ENCODE measurements at regions not wholly inside any gene's neighbourhood (a gene's known extent, or its start where the extent isn't known, plus 50 kb on each side); places are given as distances from the start of the nearest gene placed in this dataset.

- H3K36me3 ChIP-seq (ENCODE audit: control insufficient read depth, insufficient read depth, low read length), result no peaks in the 10 kb centered on the region
- no peak overlapping the region for H3K4me3 ChIP-seq (ENCODE audit: low read length)
- no peaks in the 10 kb centered on the region for H3K4me1 ChIP-seq (ENCODE audit: control insufficient read depth, low read depth, low read length)
- no peak overlapping the region for H4K8ac ChIP-seq (ENCODE audit: low read depth, low read length)
- no peak overlapping the region for H2AK5ac ChIP-seq (ENCODE audit: low read length)
- no peak overlapping the region for H4K5ac ChIP-seq (ENCODE audit: low read length)
- no peak overlapping the region for H3K56ac ChIP-seq (ENCODE audit: low read length)
- no peak overlapping the region for H3K4me2 ChIP-seq (ENCODE audit: low read length)
- no peak overlapping the region for H2BK5ac ChIP-seq (ENCODE audit: low read length)
- no peak overlapping the region for H3K18ac ChIP-seq (ENCODE audit: low read length)
- DNase-seq, result no peak
- H3K27me3 ChIP-seq (ENCODE audit: insufficient read depth, low read length, poor library complexity), result no peaks in the 10 kb centered on the region
- WGBS (ENCODE audit: extremely low coverage, insufficient coverage, low lambda C conversion rate), result no CpG with 5 or more reads among the region's 3 CpGs
- H3K79me2 ChIP-seq (ENCODE audit: control insufficient read depth, insufficient read depth, low read length), result no peaks in the 10 kb centered on the region
- no peak overlapping the region for H3K4ac ChIP-seq (ENCODE audit: low read depth, low read length)
- H2BK120ac ChIP-seq (ENCODE audit: low read depth, low read length), result no peak overlapping the region
- no peak overlapping the region for H3K23ac ChIP-seq (ENCODE audit: low read length)
- no peaks in the 10 kb centered on the region for H3K79me1 ChIP-seq (ENCODE audit: low read length)
- H2BK15ac ChIP-seq (replicated peaks; ENCODE audit: low read depth), result no peak overlapping the region
- H3K9ac ChIP-seq (ENCODE audit: low read length), result no peak overlapping the region
- H3K27ac ChIP-seq (ENCODE audit: low read depth, low read length), result no peak overlapping the region
Observed at GRCh38 chr1:20413776-20414140, 72.3 kb downstream of the CAMK2N1 start.

- Histone ChIP-seq H3K79me1 (ENCODE audit: low read length) (no peaks in the 10 kb centered on the region), H3K36me3 (ENCODE audit: control insufficient read depth, insufficient read depth, low read length) (no peaks in the 10 kb centered on the region), H3K4ac (ENCODE audit: low read depth, low read length) (no peak overlapping the region), H3K4me3 (ENCODE audit: low read length) (no peak overlapping the region), H3K27ac (ENCODE audit: low read depth, low read length) (no peak overlapping the region), H2AK5ac (ENCODE audit: low read length) (no peak overlapping the region), H3K4me2 (ENCODE audit: low read length) (no peak overlapping the region), H3K18ac (ENCODE audit: low read length) (no peak overlapping the region), H3K9ac (ENCODE audit: low read length) (no peak overlapping the region), H3K79me2 (ENCODE audit: control insufficient read depth, insufficient read depth, low read length) (no peaks in the 10 kb centered on the region), H3K4me1 (ENCODE audit: control insufficient read depth, low read depth, low read length) (no peaks in the 10 kb centered on the region), H3K27me3 (ENCODE audit: insufficient read depth, low read length, poor library complexity) (no peaks in the 10 kb centered on the region), H2BK5ac (ENCODE audit: low read length) (no peak overlapping the region), H2BK120ac (ENCODE audit: low read depth, low read length) (no peak overlapping the region), H3K56ac (ENCODE audit: low read length) (no peak overlapping the region), H4K8ac (ENCODE audit: low read depth, low read length) (no peak overlapping the region), H3K23ac (ENCODE audit: low read length) (no peak overlapping the region), H2BK15ac (replicated peaks; ENCODE audit: low read depth) (no peak overlapping the region), H4K5ac (ENCODE audit: low read length) (no peak overlapping the region)
- DNase-seq, result no peak
- no CpG with 5 or more reads among the region's 11 CpGs for WGBS (ENCODE audit: extremely low coverage, insufficient coverage, low lambda C conversion rate)
Observed at GRCh38 chr1:20413136-20413775, 72.8 kb downstream of the CAMK2N1 start.

- Histone ChIP-seq H4K8ac (ENCODE audit: low read depth, low read length) (no peak overlapping the region), H3K79me2 (ENCODE audit: control insufficient read depth, insufficient read depth, low read length) (no peaks in the 10 kb centered on the region), H3K56ac (ENCODE audit: low read length) (no peak overlapping the region), H3K79me1 (ENCODE audit: low read length) (no peaks in the 10 kb centered on the region), H4K5ac (ENCODE audit: low read length) (no peak overlapping the region), H2BK15ac (replicated peaks; ENCODE audit: low read depth) (no peak overlapping the region), H3K23ac (ENCODE audit: low read length) (no peak overlapping the region), H2BK120ac (ENCODE audit: low read depth, low read length) (no peak overlapping the region), H2BK5ac (ENCODE audit: low read length) (no peak overlapping the region), H3K4me2 (ENCODE audit: low read length) (no peak overlapping the region), H3K4me1 (ENCODE audit: control insufficient read depth, low read depth, low read length) (no peaks in the 10 kb centered on the region), H3K9ac (ENCODE audit: low read length) (no peak overlapping the region), H3K4me3 (ENCODE audit: low read length) (no peak overlapping the region), H3K18ac (ENCODE audit: low read length) (no peak overlapping the region), H3K27me3 (ENCODE audit: insufficient read depth, low read length, poor library complexity) (peaks cover 2% of the 10 kb centered on the region), H3K36me3 (ENCODE audit: control insufficient read depth, insufficient read depth, low read length) (no peaks in the 10 kb centered on the region), H2AK5ac (ENCODE audit: low read length) (no peak overlapping the region), H3K4ac (ENCODE audit: low read depth, low read length) (no peak overlapping the region), H3K27ac (ENCODE audit: low read depth, low read length) (no peak overlapping the region)
- peak; percentile 72 for DNase-seq
- WGBS (ENCODE audit: extremely low coverage, insufficient coverage, low lambda C conversion rate), result no CpG with 5 or more reads among the region's 10 CpGs
Observed at GRCh38 chr1:20411196-20411980, 74.6 kb downstream of the CAMK2N1 start.

GRCh38 chr1:20410503-20410902 is 75.5 kb downstream of the CAMK2N1 start:
- no peak overlapping the region for H3K9ac ChIP-seq (ENCODE audit: low read length)
- no CpG with 5 or more reads among the region's 1 CpG for WGBS (ENCODE audit: extremely low coverage, insufficient coverage, low lambda C conversion rate)
- no peak overlapping the region for H3K4ac ChIP-seq (ENCODE audit: low read depth, low read length)
- H2BK120ac ChIP-seq (ENCODE audit: low read depth, low read length), result no peak overlapping the region
- H3K36me3 ChIP-seq (ENCODE audit: control insufficient read depth, insufficient read depth, low read length), result no peaks in the 10 kb centered on the region
- H3K23ac ChIP-seq (ENCODE audit: low read length), result no peak overlapping the region
- no peak overlapping the region for H4K5ac ChIP-seq (ENCODE audit: low read length)
- H3K79me1 ChIP-seq (ENCODE audit: low read length), result no peaks in the 10 kb centered on the region
- H3K4me3 ChIP-seq (ENCODE audit: low read length), result no peak overlapping the region
- no peak overlapping the region for H2AK5ac ChIP-seq (ENCODE audit: low read length)
- H2BK15ac ChIP-seq (replicated peaks; ENCODE audit: low read depth), result no peak overlapping the region
- H3K4me2 ChIP-seq (ENCODE audit: low read length), result no peak overlapping the region
- no peak overlapping the region for H4K8ac ChIP-seq (ENCODE audit: low read depth, low read length)
- H3K56ac ChIP-seq (ENCODE audit: low read length), result no peak overlapping the region
- H3K79me2 ChIP-seq (ENCODE audit: control insufficient read depth, insufficient read depth, low read length), result no peaks in the 10 kb centered on the region
- H3K18ac ChIP-seq (ENCODE audit: low read length), result no peak overlapping the region
- DNase-seq, result peak; percentile 24
- no peaks in the 10 kb centered on the region for H3K4me1 ChIP-seq (ENCODE audit: control insufficient read depth, low read depth, low read length)
- peaks cover 11% of the 10 kb centered on the region for H3K27me3 ChIP-seq (ENCODE audit: insufficient read depth, low read length, poor library complexity)
- H3K27ac ChIP-seq (ENCODE audit: low read depth, low read length), result no peak overlapping the region
- H2BK5ac ChIP-seq (ENCODE audit: low read length), result no peak overlapping the region

- no peak overlapping the region for H3K27ac ChIP-seq (ENCODE audit: low read depth, low read length)
Observed at GRCh38 chr1:20409971-20410370, 76.0 kb downstream of the CAMK2N1 start.

More at GRCh38 chr1:20409971-20410370, 76.0 kb downstream of the CAMK2N1 start:
- Histone ChIP-seq H3K4me3 (ENCODE audit: low read length) (no peak overlapping the region), H3K36me3 (ENCODE audit: control insufficient read depth, insufficient read depth, low read length) (no peaks in the 10 kb centered on the region), H3K9ac (ENCODE audit: low read length) (no peak overlapping the region), H2BK5ac (ENCODE audit: low read length) (no peak overlapping the region), H3K79me2 (ENCODE audit: control insufficient read depth, insufficient read depth, low read length) (no peaks in the 10 kb centered on the region), H4K5ac (ENCODE audit: low read length) (no peak overlapping the region), H3K79me1 (ENCODE audit: low read length) (no peaks in the 10 kb centered on the region), H2BK15ac (replicated peaks; ENCODE audit: low read depth) (no peak overlapping the region), H3K4me1 (ENCODE audit: control insufficient read depth, low read depth, low read length) (no peaks in the 10 kb centered on the region), H3K18ac (ENCODE audit: low read length) (no peak overlapping the region), H3K23ac (ENCODE audit: low read length) (no peak overlapping the region), H4K8ac (ENCODE audit: low read depth, low read length) (no peak overlapping the region), H2BK120ac (ENCODE audit: low read depth, low read length) (no peak overlapping the region), H3K4ac (ENCODE audit: low read depth, low read length) (no peak overlapping the region), H2AK5ac (ENCODE audit: low read length) (no peak overlapping the region), H3K27me3 (ENCODE audit: insufficient read depth, low read length, poor library complexity) (peaks cover 15% of the 10 kb centered on the region), H3K56ac (ENCODE audit: low read length) (no peak overlapping the region), H3K4me2 (ENCODE audit: low read length) (no peak overlapping the region)
- WGBS (ENCODE audit: extremely low coverage, insufficient coverage, low lambda C conversion rate), result no CpG with 5 or more reads among the region's 8 CpGs
- DNase-seq, result no peak

Measured in mesendoderm (in vitro differentiated cells).